NCI-H748 (cell line): ENCODE measurements at regions not wholly inside any gene's neighbourhood (a gene's known extent, or its start where the extent isn't known, plus 50 kb on each side); places are given as distances from the start of the nearest gene placed in this dataset.

Experiments used
- DNase-seq: peaks from one replicate; lab custom pipeline; 2025; ENCODE audit not compliant: unreplicated experiment; lab: John Stamatoyannopoulos, UW

DNA sequence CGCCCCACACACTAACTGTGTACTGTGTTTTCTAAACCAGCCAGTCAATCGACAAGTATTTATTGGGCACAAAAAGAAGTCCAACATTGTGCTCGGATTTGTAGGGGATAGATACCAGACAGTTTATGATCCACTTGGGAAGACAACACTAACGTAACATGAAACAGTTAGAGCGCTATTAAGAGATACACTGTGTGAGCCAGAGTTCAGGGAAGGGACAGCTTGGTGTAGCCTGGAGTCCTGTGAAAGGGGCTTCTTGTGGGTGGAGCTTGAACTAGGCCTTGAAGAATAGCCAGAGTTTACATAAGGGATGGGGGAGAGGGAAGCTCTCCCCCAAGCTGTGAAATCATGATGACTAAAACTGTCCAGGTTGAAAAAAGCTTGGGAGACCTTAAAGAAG is 176.4 kb upstream of the TCF4 start:
- no peak for DNase-seq

DNA sequence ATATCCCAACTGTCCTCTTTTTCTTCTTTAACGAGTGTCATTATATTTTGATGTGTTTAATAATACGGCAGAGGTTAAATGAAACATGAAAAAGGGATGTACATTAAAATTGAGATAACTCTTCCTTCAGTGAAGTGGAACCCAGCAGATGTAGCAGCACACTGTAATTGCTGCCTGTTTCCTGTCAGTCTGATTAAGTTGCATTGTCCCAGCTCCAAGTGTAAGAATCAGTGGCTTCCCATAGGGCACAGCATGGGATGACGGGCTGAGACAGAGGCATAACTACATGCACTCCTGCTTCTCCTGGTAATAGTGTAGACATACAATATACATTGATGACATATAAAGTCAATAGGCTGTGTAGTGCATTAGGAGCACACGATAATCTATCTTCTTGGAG is 175.8 kb upstream of the TCF4 start:
- peak; percentile 26 for DNase-seq

DNA sequence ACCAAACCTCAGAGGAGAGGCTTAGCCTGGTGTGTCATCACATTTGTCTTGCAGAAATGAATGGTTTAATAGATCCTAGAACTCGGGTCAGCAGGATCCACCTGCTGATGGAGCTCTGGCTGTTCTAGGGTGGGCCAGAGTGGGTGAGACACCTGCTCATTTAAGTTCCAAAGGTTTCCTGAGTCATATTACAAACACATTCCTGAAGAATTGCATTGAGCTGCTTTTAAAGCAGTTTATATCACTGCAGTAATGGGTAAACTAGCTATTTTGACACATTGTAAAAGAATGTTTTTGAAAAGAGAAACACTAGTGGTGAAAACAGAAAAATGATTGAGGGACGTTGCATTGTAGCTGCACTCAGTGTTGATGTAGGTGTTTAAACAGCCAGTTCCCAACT is 175.3 kb upstream of the TCF4 start:
- no peak for DNase-seq

DNA sequence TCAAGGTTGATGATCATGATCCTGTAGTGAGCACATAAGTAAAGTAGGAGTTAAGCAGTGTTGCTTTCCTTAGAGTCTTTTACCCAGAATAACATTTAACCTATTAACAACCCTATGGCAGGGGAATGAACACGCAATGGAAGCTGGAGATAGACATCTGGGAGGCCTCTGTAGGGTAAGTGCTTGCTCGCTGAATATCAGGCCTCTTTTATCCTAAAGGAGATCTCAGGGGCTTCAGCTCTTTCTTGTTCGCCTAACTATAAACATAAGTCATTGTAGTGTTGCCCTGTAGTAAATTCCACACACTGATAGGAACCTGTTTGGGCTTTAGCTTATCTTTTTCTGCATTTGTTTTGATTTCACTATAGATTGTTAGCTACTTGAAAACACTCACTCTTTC is 174.4 kb upstream of the TCF4 start:
- no peak for DNase-seq

DNA sequence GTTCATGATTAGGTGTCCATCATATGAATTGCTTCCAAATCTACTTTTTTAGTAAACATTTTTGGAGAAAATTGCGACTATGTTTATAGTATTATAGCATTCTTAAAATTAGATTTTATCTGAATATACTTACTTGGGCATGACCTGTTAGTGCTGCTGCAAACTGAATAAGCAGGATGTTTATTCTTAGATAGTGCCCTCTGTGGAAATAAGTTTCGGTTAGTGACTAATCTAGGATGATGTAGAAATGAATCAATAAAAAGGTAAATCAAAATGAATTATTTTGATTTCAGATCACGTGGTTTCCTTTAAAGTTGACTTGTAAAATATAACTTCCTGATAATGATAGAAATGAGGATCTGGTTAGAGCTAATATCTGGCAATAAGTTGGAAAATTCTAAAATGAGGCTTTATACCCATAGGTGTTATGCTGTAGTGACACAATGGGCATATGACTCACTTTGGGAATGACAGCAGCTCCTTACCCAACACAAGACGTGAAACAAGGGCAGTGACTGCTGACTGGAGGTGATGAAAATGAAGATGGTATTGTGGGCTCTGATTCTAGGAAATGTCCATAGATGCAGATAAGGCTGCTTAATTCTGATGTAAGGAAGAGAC is 165.8 kb upstream of the TCF4 start:
- no peak for DNase-seq

DNA sequence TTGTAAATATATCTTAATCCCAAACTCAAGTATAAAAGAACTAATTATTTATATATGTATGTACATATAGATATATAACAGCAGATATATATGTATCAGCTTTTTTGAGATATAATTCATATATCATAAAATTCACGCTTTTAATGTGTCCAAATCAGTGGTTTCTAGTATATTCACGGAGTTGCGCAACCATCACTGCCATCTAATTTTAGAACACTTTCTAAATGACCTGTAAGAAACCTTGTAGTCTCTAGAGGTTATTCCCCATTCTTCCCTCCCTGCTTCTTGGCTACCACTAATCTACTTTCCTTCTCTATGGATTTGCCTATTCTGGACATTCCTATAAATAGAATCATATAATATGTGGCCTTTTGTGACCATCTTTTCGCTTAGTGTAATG is 163.5 kb upstream of the TCF4 start:
- DNase-seq: no peak

DNA sequence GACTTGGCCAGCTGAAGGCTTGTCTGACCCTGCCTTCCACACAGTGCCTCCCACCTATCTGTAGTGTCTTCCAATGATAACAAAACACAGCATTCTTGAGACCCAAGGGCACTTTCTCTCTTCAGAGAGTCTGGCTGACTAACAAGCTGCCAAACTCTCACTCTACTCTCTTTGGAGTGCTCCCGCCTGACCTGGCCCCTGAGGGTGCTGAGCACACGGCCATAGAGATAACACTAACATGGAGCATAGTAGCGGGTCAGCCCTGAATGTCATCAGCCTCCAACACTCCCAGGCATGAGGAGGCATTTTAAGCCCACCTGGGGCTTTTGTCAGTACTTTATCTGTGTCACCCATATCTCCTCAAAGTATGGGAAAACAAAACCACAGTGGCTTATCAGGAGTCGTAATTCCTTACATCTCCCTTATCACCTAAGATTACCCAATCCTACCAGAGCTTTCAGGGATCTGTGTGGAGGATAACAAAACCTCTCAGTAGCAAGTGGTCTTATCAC is 160.3 kb upstream of the TCF4 start:
- DNase-seq: no peak

DNA sequence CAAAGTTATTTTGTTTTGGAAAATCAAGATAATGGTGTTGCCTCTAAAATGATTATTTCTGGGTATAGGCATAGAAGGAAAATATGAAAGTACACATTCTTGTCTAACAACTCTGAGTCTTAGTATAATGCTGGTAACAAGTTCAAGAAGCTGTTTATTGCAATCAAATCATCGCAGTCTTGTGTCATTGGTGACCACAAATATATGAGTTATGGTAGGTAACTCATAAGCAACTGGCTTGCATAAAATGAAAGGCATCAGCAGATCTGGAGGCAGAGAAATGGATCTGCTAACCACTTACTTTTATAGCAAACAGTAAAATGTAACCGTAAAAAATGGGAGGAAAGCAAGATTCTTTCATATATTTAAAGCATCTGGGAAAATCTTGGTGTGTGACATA is 156.2 kb upstream of the TCF4 start:
- no peak for DNase-seq

DNA sequence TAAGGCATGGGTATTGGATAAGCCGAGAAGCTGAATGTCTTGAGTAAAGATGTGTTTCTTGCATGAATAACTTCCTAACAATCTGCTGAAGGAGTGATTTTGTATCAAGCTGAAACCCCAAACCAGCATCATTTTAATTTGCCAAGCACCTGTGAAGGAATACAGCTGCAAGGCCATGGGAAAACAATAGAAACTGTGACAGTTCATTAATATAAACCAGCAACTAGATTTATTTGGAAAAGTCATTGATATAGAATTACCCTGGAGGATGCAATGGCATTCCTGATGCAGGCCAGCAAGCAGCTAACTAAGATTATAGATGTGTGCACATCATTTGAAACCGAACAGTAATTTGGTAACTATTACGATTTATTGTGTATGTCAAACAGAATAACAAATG is 155.7 kb upstream of the TCF4 start:
- DNase-seq: no peak

DNA sequence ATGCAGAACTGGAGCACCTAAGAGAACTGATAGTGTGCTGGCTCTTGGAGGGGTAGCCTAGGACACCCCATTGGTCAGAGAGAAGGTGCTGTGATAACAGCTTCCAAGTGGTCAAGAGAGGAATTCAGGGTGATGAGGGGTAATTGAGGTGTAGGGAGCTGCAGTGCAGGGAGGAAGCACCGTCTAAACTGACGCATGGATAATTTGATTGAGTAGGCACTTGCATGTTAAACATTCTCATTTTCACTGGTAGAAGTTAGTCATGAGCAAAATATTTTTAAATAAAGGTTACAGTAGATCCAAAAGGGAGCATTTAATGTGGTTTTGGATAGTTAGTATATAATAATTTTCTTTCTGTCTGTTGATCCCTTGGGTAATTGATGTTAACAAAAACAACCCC is 155.1 kb upstream of the TCF4 start:
- DNase-seq: no peak

DNA sequence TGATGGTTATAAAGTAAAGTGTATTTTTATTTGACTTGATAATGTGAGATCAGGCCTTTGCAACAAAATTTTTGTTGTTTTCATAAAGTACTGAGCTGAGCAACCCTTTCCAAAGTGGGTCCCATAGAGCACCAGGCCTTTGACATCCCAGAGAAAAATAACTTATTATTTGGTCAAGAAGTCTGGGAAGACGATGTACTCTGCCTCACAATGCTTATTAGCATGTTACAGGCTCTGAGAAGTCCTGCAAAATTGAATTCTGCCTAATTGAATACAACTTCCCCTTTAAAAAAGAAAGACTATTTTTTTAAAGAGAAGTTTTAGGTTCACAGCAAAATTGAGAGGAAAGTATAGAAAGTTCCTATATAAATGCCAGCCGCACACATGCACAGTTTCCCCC is 151.5 kb upstream of the TCF4 start:
- DNase-seq: no peak

DNA sequence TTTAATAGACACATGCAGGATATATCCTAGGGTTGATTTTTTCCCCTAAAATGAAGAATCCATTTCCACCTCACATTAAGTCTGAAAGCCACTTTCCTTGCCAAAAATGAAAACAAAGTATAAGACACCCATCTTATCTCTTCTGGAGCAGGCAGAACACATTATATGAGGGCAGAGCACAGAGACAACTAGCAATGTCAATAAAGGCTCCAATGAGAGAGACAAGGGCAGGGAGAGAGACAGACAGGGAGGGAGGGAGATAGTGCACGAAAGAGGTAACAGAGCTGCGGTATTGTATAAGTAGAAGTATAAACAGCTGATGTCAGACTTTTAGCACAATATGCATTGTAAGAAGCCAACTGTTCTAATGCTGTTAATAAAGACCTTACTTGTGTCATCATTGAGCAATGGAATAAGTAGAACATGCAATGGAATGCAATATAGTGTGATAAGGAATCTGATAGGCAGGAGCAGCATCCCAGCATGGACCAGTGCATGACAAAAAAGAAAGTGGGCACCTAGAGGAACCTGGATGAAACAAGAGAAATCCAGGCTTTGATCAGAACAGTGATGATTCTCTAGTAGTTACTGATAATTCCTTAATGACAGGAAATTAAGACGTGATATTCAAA is 150.6 kb upstream of the TCF4 start:
- DNase-seq: no peak

DNA sequence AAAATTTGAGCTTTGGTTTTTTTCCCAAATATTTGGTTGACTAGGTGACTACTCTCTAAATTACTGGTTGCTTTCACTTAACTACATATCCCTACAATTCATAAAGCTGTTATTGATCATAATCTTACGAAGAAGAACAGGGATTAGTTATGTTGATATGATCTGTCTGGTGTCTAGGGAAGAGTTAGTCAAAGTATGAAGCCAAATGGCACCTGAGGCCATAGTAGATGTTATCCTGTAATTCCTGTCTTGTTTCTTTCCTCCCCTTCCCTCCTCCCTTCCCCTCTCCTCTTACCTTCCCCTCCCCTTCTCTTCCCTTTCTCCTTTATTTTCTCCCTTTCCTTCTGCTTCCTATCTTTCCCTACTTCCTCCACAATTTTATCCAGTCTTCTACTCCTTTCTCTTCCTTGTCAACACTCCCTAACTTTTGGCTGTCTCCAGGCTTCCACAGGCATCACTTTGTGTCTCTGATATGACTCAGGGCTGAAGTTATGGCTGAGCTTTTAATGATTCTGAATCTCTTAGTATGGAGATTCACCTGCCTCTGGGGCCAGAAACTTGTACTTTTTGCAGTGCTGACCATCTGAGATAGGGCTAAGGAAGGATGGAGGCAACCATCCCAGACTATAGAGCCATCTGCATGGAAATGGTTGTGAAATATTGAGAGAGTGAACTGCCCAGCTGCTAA is 149.9 kb upstream of the TCF4 start:
- no peak for DNase-seq

DNA sequence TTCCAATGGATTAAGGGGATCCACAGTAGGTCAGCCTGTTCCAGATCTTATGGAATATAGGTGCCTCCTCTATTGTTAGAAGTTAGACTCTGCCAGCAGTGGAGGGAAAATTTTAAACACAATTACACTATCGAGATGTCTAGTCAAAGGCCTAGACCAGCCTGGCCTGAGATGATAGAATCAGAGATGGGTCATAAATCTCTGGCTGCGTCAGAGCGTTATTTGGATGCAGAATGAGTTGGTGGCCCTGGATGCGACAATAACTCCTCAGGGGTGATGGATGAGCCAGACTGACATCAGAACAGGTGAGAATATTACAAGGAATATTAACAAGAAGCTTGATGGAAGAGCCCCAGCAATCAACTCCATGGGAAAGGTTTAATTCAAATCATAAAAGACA is 149.3 kb upstream of the TCF4 start:
- DNase-seq: no peak

DNA sequence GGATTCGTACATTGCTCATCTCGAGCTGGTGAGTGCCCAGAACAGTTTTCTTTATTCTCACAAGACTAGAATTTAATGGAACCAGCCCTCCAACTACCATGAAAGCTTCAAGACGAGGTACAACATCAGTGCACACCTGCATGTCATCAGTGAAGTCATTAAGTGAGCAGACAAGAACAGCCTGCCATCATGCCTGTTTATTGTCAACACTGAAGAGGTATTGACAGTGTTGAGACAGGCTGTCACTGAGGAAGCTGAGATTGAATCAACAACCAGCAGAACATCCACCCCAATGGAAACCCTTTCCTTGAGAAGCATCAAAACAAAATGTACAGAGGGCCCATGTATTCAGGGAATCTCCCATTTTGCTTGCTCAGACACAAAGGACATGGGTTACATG is 148.0 kb upstream of the TCF4 start:
- no peak for DNase-seq

DNA sequence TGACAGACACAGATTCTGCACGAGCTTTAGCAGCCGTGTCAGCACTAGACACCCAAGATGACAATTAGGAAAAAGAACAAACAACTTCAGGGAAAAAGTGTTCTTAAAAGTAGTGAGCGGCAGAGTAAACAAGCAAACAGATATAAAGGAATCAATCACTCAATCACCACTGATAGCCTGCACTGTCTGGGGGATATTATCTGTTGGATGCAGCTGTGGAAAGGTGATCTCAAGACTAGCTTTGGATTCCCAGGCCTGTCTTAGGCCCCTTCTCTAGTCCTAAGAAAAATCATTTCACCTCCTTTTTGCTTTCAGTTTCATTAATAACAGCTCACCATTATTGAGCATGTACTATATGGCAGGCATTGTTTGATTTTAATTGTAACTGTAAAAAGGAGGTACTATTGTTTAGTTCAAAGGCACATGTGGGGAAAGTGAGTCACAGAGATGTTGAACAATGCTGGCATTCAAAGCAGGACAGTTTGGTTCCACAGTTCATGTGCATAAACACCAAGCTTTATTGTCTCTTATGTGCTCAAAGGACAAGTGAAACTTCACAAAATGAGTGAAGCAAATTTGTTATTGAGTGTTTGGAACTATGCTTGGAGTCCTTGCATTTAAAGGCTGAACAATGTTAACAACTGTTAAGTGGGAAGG is 147.3 kb upstream of the TCF4 start:
- no peak for DNase-seq

DNA sequence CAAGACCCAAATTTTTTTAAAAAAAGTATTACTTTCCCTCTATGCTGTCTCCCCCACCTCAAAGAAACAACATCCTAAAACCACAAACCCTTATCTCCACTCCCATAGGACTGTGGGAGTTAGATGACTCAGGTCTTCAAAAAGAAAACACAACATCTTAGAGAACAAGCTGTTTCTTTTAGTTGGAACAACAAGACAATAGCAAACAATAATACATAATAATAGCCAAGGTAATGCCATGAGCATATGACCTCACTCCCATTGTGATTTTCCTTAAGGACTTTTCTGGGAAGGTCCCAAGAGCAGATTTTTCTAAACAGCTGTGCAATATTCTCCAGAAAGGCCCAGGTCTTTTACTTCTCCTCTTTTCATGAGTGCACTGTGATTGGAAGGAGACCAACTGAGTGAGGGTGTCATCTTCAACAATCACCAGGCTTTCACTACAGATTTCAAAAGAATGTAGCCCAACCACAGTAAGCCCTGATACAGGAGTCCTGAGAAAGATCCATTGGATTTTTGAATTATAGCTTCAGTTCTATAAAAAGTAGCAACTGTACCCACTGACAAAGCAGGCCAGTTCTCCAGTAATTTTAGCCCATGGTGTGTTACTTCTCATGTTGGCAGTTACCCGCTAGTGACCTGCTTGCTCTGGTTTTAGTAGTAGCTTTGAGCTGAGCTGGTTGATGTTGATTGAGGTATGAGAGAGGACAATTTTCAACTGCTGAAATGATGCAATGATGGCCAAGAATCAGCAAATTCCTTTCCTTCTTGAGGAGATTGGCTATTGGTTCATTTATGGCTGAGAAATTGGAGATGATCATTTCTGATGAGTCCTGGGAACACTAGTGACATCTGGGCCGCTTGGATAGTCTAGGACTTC is 144.5 kb upstream of the TCF4 start:
- no peak for DNase-seq

DNA sequence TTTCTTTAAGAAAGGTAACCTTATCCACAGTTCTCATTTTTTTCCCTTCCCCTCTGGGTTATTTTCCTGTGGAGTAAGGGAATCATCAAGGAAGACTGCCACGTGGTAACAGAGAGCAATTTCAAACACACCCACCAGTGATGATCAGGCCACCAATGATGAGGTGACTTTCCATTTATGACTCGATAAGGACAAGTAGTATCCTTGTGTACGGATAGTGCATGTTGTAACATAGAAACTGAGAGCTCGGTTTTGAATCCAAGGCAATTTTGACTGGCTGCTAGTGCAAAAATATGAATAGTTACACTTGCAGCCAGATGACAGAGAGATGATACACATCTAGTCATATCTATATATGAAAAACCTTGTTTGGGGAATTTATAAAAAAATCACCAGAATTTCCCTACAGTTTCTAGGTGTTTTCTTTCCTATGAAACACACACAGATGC is 143.6 kb upstream of the TCF4 start:
- no peak for DNase-seq

DNA sequence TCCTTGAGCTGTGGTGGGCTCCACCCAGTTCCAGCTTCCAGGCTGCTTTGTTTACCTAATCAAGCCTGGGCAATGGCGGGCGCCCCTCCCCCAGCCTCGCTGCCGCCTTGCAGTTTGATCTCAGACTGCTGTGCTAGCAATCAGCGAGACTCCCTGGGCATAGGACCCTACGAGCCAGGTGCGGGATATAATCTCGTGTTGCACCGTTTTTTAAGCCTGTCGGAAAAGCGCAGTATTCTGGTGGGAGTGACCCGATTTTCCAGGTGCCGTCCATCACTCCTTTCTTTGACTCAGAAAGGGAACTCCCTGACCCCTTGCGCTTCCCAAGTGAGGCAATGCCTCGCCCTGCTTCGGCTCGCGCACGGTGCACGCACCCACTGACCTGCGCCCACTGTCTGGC is 133.0 kb upstream of the TCF4 start:
- DNase-seq: peak; percentile 67

DNA sequence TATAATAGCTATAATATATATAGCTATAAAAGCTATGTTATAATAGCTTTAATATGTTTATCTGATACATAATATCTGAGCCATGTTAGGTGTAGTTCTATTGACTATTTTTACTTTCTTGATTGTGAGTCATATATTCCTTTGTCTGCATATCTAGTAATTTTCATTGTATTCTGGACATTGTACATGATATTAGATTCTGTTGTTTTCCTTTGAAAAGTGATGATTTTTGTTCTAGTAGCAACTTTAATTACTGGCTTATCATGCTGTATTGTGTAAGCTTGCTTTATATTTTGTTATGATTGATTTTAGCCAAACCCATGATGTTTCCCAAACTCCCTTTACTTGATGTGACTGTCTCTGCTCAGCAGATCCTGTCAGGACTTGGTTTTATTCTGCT is 125.7 kb upstream of the TCF4 start:
- no peak for DNase-seq

DNA sequence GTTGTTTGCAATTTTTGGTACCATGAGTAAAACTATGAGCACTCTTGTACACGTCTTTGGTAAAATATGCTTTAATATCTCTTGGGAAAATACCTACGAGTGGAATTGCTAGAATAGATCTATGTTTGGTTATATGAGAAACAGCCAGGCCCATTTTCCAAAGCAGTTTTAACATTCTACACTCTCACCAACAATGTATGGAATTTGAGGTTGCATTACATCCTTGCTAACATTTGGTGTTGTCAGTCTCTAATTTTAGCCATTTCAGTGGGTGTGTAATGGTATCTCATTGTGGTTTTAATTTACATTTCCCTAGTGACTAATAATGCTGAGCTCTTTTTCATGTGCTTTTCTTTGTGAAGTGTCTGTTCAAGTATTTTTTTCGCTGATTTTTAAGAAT is 118.9 kb upstream of the TCF4 start:
- DNase-seq: no peak
